Spinal cord (tissue), 9 donors: ENCODE measurements at regions not wholly inside any gene's neighbourhood (a gene's known extent, or its start where the extent isn't known, plus 50 kb on each side); places are given as distances from the start of the nearest gene placed in this dataset.

Experiments
- DNase-seq, 6 donors: peaks; one replicate each; pipeline versions ENCODE4 v3.0.0 to v3.0.0-alpha.2; 2013 to 2015; ENCODE audit warnings: low spot score in 6 of 6, low read depth in 4 of 6
- H3K27ac ChIP-seq: one replicate; pipeline ENCODE4 v1.5.1; 2013; ENCODE audit warnings: low read depth, low read length, control low read depth
- H3K27me3 ChIP-seq: one replicate; pipeline ENCODE4 v1.6.1; 2013; ENCODE audit warnings: low read length; ENCODE audit not compliant: control insufficient read depth, insufficient read depth
- H3K36me3 ChIP-seq: one replicate; pipeline ENCODE4 v1.6.1; 2013; ENCODE audit warnings: low read length; ENCODE audit not compliant: control insufficient read depth, insufficient read depth
- H3K4me1 ChIP-seq: one replicate; pipeline ENCODE4 v1.6.1; 2013; ENCODE audit warnings: low read length; ENCODE audit not compliant: control insufficient read depth, insufficient read depth
- H3K4me3 ChIP-seq: one replicate; pipeline ENCODE4 v1.5.1; 2013; ENCODE audit warnings: low read depth, low read length, control low read depth
- H3K9me3 ChIP-seq: one replicate; pipeline ENCODE4 v1.6.1; 2013; ENCODE audit warnings: low read length; ENCODE audit not compliant: control insufficient read depth, insufficient read depth
- WGBS: methylation state at CpG from one replicate; pipeline ENCODE4 v1.1.5; 2013; ENCODE audit warnings: missing lambda C conversion rate; ENCODE audit not compliant: insufficient coverage; 5-methylcytosine and 5-hydroxymethylcytosine counted together
- donor health status: healthy.

- no peak overlapping the region for H3K27ac ChIP-seq
- H3K36me3 ChIP-seq = no peaks in the 10 kb centered on the region
- no peaks in the 10 kb centered on the region for H3K27me3 ChIP-seq
- DNase-seq = no peak
- WGBS = 78% methylated on average over 3 of the region's 4 CpGs
- H3K4me3 ChIP-seq = no peak overlapping the region
- H3K4me1 ChIP-seq = peaks cover 5% of the 10 kb centered on the region
- no peaks in the 10 kb centered on the region for H3K9me3 ChIP-seq
Measured at GRCh38 chr18:78230911-78231310, 748.7 kb upstream of the SALL3 start.

- no peak for DNase-seq
- H3K36me3 ChIP-seq = no peaks in the 10 kb centered on the region
- no peak overlapping the region for H3K27ac ChIP-seq
- H3K4me1 ChIP-seq = peaks cover 5% of the 10 kb centered on the region
- no peaks in the 10 kb centered on the region for H3K27me3 ChIP-seq
- no peaks in the 10 kb centered on the region for H3K9me3 ChIP-seq
- 99% methylated on average over 8 of the region's 11 CpGs for WGBS
- H3K4me3 ChIP-seq = no peak overlapping the region
Measured at GRCh38 chr18:78232196-78232595, 747.4 kb upstream of the SALL3 start.

GRCh38 chr18:78237864-78238263 is 741.8 kb upstream of the SALL3 start:
- WGBS = 86% methylated on average over 12 of the region's 12 CpGs
- no peaks in the 10 kb centered on the region for H3K36me3 ChIP-seq
- no peaks in the 10 kb centered on the region for H3K9me3 ChIP-seq
- no peak overlapping the region for H3K4me3 ChIP-seq
- H3K27ac ChIP-seq = no peak overlapping the region
- H3K4me1 ChIP-seq = peaks cover 18% of the 10 kb centered on the region
- no peak for DNase-seq
- H3K27me3 ChIP-seq = peaks cover 10% of the 10 kb centered on the region

- H3K4me1 ChIP-seq = peaks cover 18% of the 10 kb centered on the region
- H3K27ac ChIP-seq = no peak overlapping the region
- H3K9me3 ChIP-seq = no peaks in the 10 kb centered on the region
- DNase-seq = no peak
- 96% methylated on average over 46 of the region's 46 CpGs for WGBS
- H3K27me3 ChIP-seq = peaks cover 10% of the 10 kb centered on the region
- no peaks in the 10 kb centered on the region for H3K36me3 ChIP-seq
- H3K4me3 ChIP-seq = no peak overlapping the region
Measured at GRCh38 chr18:78238404-78239089, 741.1 kb upstream of the SALL3 start.

- peaks cover 18% of the 10 kb centered on the region for H3K4me1 ChIP-seq
- H3K4me3 ChIP-seq = no peak overlapping the region
- WGBS = 89% methylated on average over 17 of the region's 17 CpGs
- H3K9me3 ChIP-seq = no peaks in the 10 kb centered on the region
- DNase-seq = no peak
- H3K27me3 ChIP-seq = peaks cover 12% of the 10 kb centered on the region
- no peaks in the 10 kb centered on the region for H3K36me3 ChIP-seq
- no peak overlapping the region for H3K27ac ChIP-seq
Measured at GRCh38 chr18:78239090-78239457, 740.5 kb upstream of the SALL3 start.

- H3K4me3 ChIP-seq = no peak overlapping the region
- no peaks in the 10 kb centered on the region for H3K36me3 ChIP-seq
- peaks cover 18% of the 10 kb centered on the region for H3K4me1 ChIP-seq
- 65% methylated on average over 7 of the region's 13 CpGs for WGBS
- no peaks in the 10 kb centered on the region for H3K9me3 ChIP-seq
- H3K27me3 ChIP-seq = peaks cover 16% of the 10 kb centered on the region
- no peak overlapping the region for H3K27ac ChIP-seq
- DNase-seq = peak in 1 of 6 donors; percentile 81
Measured at GRCh38 chr18:78240101-78240500, 739.5 kb upstream of the SALL3 start.

GRCh38 chr18:78240627-78241252 is 738.9 kb upstream of the SALL3 start:
- DNase-seq = peak in 1 of 6 donors; percentile 50
- Histone ChIP-seq H3K27me3 (peaks cover 22% of the 10 kb centered on the region), H3K27ac (no peak overlapping the region), H3K4me3 (no peak overlapping the region), H3K36me3 (no peaks in the 10 kb centered on the region), H3K4me1 (peaks cover 18% of the 10 kb centered on the region), H3K9me3 (no peaks in the 10 kb centered on the region)
- 51% methylated on average over 13 of the region's 16 CpGs for WGBS

GRCh38 chr18:78241535-78242253 is 737.9 kb upstream of the SALL3 start:
- WGBS = 53% methylated on average over 13 of the region's 20 CpGs
- Histone ChIP-seq H3K9me3 (no peaks in the 10 kb centered on the region), H3K4me3 (no peak overlapping the region), H3K27me3 (peaks cover 30% of the 10 kb centered on the region), H3K4me1 (peaks cover 25% of the 10 kb centered on the region), H3K36me3 (no peaks in the 10 kb centered on the region), H3K27ac (no peak overlapping the region)
- peak in 1 of 6 donors; percentile 58 for DNase-seq

- no CpG with 5 or more reads among the region's 2 CpGs for WGBS
- peak in 1 of 6 donors; percentile 21 for DNase-seq
- Histone ChIP-seq H3K36me3 (no peaks in the 10 kb centered on the region), H3K27ac (no peak overlapping the region), H3K4me3 (no peak overlapping the region), H3K9me3 (no peaks in the 10 kb centered on the region), H3K27me3 (peaks cover 36% of the 10 kb centered on the region), H3K4me1 (peaks cover 30% of the 10 kb centered on the region)
Measured at GRCh38 chr18:78242254-78242643, 737.4 kb upstream of the SALL3 start.
